Endothelial cell of umbilical vein (primary cell): ENCODE measurements at regions not wholly inside any gene's neighbourhood (a gene's known extent, or its start where the extent isn't known, plus 50 kb on each side); places are given as distances from the start of the nearest gene placed in this dataset.

Experiments used
- BruUV-seq: library from RNA; stranded (reverse); fragments of 400-500 nt; replicated peaks from 2 replicates; lab custom pipeline; 2021; lab: Mats Ljungman, UMichigan
- CTCF ChIA-PET: fragments of 300-600, 350-600 bp; sonication (Branson Sonifier 250); formaldehyde crosslinking; loops from one replicate; lab custom pipeline; 2021; ENCODE audit warnings: antibody characterized with exemption, inconsistent platforms; lab: Charles Lee
- POLR2A ChIA-PET: fragments of 300-600, 350-600 bp; sonication (Branson Sonifier 250); formaldehyde crosslinking; loops from one replicate; lab custom pipeline; 2021; ENCODE audit warnings: antibody characterized with exemption, inconsistent platforms; lab: Charles Lee
- DNase-seq: peaks from one replicate; pipeline ENCODE4 v3.0.0-alpha.2; 2011; ENCODE audit warnings: low read depth, low spot score
- FAIRE-seq: peaks from 2 replicates; lab custom pipeline; 2011; peaks lifted over from hg19 to GRCh38; lab: Jason Lieb, UNC
- H2AFZ ChIP-seq: 2 replicates; pipeline ENCODE4 v1.6.0; 2012; ENCODE audit warnings: low read depth, low read length, control low read depth, inconsistent platforms
- H3K27ac ChIP-seq: 2 replicates; pipeline ENCODE4 v1.5.1; 2011; ENCODE audit warnings: low read depth, mild to moderate bottlenecking, control low read depth, low read length, moderate library complexity; ENCODE audit not compliant: insufficient read depth
- H3K27me3 ChIP-seq, 2 experiments: 2 replicates each; pipeline versions ENCODE4 v1.6.0 to v1.6.1; 2011; ENCODE audit warnings: low read length in 2 of 2, mixed read lengths in 1 of 2; ENCODE audit not compliant: control insufficient read depth in 2 of 2, insufficient read depth in 2 of 2
- H3K36me3 ChIP-seq, 2 experiments: 2 replicates in 1 of 2; 3 replicates in 1 of 2; pipeline ENCODE4 v1.5.1; 2011; ENCODE audit warnings: low read length in 2 of 2, mild to moderate bottlenecking in 1 of 2, moderate library complexity in 1 of 2; ENCODE audit not compliant: control insufficient read depth in 2 of 2, insufficient read depth in 2 of 2; ENCODE audit errors: extremely low read depth in 1 of 2
- H3K4me1 ChIP-seq: 3 replicates; pipeline ENCODE4 v1.5.1; 2011; ENCODE audit warnings: mild to moderate bottlenecking, low read length; ENCODE audit not compliant: control insufficient read depth, insufficient read depth; ENCODE audit errors: extremely low read depth
- H3K4me2 ChIP-seq: 2 replicates; pipeline ENCODE4 v1.6.1; 2011; ENCODE audit warnings: low read length, control low read depth, mixed read lengths; ENCODE audit not compliant: insufficient read depth
- H3K4me3 ChIP-seq, 3 experiments: fragments of 200-600 bp in 1 of 3; sonication (generic), shearing (Covaris generic) in 1 of 3; replicated peaks in 1 of 3; 2 replicates each; pipeline ENCODE4 v1.5.1; 2011 to 2016; ENCODE audit warnings: control low read depth in 3 of 3, low read length in 3 of 3, mild to moderate bottlenecking in 2 of 3, inconsistent platforms in 1 of 3, low read depth in 1 of 3, moderate library complexity in 1 of 3; ENCODE audit not compliant: insufficient read depth in 1 of 3
- H3K79me2 ChIP-seq: 2 replicates; pipeline ENCODE4 v1.6.0; 2012; ENCODE audit warnings: low read length, inconsistent platforms; ENCODE audit not compliant: control insufficient read depth, insufficient read depth
- H3K9ac ChIP-seq: replicated peaks from 2 replicates; pipeline ENCODE3; 2011; ENCODE audit warnings: low read length, control low read depth; ENCODE audit not compliant: insufficient read depth; ENCODE audit errors: extremely low read depth
- H3K9me1 ChIP-seq: replicated peaks from 3 replicates; pipeline ENCODE4 v1.6.0; 2011; ENCODE audit warnings: mild to moderate bottlenecking, low read length; ENCODE audit not compliant: control insufficient read depth, insufficient read depth; ENCODE audit errors: extremely low read depth
- H3K9me3 ChIP-seq: replicated peaks from 2 replicates; pipeline ENCODE4 v1.5.1; 2012; ENCODE audit warnings: low read length, inconsistent platforms; ENCODE audit not compliant: control insufficient read depth, insufficient read depth
- H4K20me1 ChIP-seq: replicated peaks from 2 replicates; pipeline ENCODE3; 2011; ENCODE audit warnings: mild to moderate bottlenecking, low read length; ENCODE audit not compliant: control insufficient read depth, insufficient read depth; ENCODE audit errors: extremely low read depth
- CTCF ChIP-seq, 2 donors: IDR thresholded peaks; 1 replicate in 1 of 2; 2 replicates in 1 of 2; pipeline ENCODE4 v1.5.1; 2011; ENCODE audit warnings: low read length in 2 of 2, mild to moderate bottlenecking in 2 of 2, moderate library complexity in 2 of 2, control low read depth in 1 of 2, inconsistent platforms in 1 of 2, low read depth in 1 of 2; ENCODE audit not compliant: insufficient read depth in 1 of 2; ENCODE audit errors: extremely low read depth in 1 of 2
- EZH2 ChIP-seq: IDR thresholded peaks from 2 replicates; pipeline ENCODE4 v1.6.1; 2012; ENCODE audit warnings: borderline replicate concordance, low read depth, mild to moderate bottlenecking, moderate library complexity, low read length, inconsistent platforms; ENCODE audit not compliant: severe bottlenecking
- FOS ChIP-seq: IDR thresholded peaks from 2 replicates; pipeline ENCODE4 v1.6.1; 2011; ENCODE audit warnings: mild to moderate bottlenecking, low read length, moderate library complexity, borderline replicate concordance; ENCODE audit not compliant: insufficient read depth
- GATA2 ChIP-seq: IDR thresholded peaks from 2 replicates; pipeline ENCODE4 v1.7.0; 2011; ENCODE audit warnings: low read depth, mild to moderate bottlenecking, moderate library complexity, mixed read lengths, low read length; ENCODE audit not compliant: insufficient read length, insufficient read depth
- JUN ChIP-seq: IDR thresholded peaks from 2 replicates; pipeline ENCODE4 v1.6.1; 2011; ENCODE audit warnings: borderline replicate concordance, low read depth; ENCODE audit not compliant: insufficient read length, insufficient read depth
- MYC ChIP-seq: IDR thresholded peaks from one replicate; pipeline ENCODE4 v1.6.1; 2011; ENCODE audit warnings: mild to moderate bottlenecking, low read depth, low read length
- dilution Hi-C: fragments of 300-500 bp; cut with MboI; formaldehyde crosslinking; loops from one replicate; pipeline ENCODE4 v1.15.0; 2019; ENCODE audit warnings: low sequenced_read_pairs; ENCODE audit not compliant: extremely low pct_ligation_motif_present
- intact Hi-C: fragments of 100-400 bp; cut with micrococcal nuclease; formaldehyde crosslinking; loops from one replicate; pipeline ENCODE4 v1.10.0; 2022

- Histone ChIP-seq H3K9me3 (no peaks in the 10 kb centered on the region), H4K20me1 (no peaks in the 10 kb centered on the region), H3K4me1 (no peaks in the 10 kb centered on the region), H3K36me3 (no peaks in the 10 kb centered on the region), H3K27ac (no peak overlapping the region), H3K9ac (no peak overlapping the region), H2AFZ (no peak overlapping the region), H3K79me2 (no peaks in the 10 kb centered on the region), H3K9me1 (no peaks in the 10 kb centered on the region), H3K4me2 (no peak overlapping the region), H3K27me3 (peaks cover 0 to 1% of the 10 kb centered on the region in 2 experiments), H3K4me3 (no peak overlapping the region)
- ChIA-PET POLR2A (no interaction called here), CTCF (no interaction called here)
- intact Hi-C loops, result no loop called here
- FAIRE-seq (no peak), DNase-seq (no peak)
- dilution Hi-C loops, result no loop called here
- no TSS peak for BruUV-seq
- no peak for TF ChIP-seq MYC
- no peak for TF ChIP-seq EZH2
- no peak for TF ChIP-seq JUN
- TF ChIP-seq GATA2, result no peak
- TF ChIP-seq CTCF (IDR thresholded peaks at IDR 0.05; ENCODE audit: extremely low read depth in 1 of 2, insufficient read depth in 1 of 2, low read depth in 1 of 2, low read length in 2 of 2), result no peak
- TF ChIP-seq FOS, result no peak
Observed at GRCh38 chr12:58066296-58066695, 124.9 kb downstream of the ATP23 start.
